CD4-positive, alpha-beta T cell treated with Interleukin-12 subunit alpha and Interleukin-12 subunit beta, for 1 hour (primary cell): ENCODE measurements at regions not wholly inside any gene's neighbourhood (a gene's known extent, or its start where the extent isn't known, plus 50 kb on each side); places are given as distances from the start of the nearest gene placed in this dataset.
"Not testable (repeated sequence)": the region's sequence is repeated elsewhere in the genome, so short reads cannot be mapped to it uniquely, and the experiment has no call there.

ENCODE experiments used
- DNase-seq: peaks from one replicate; pipeline ENCODE4 v3.0.0-alpha.2; 2020

DNA sequence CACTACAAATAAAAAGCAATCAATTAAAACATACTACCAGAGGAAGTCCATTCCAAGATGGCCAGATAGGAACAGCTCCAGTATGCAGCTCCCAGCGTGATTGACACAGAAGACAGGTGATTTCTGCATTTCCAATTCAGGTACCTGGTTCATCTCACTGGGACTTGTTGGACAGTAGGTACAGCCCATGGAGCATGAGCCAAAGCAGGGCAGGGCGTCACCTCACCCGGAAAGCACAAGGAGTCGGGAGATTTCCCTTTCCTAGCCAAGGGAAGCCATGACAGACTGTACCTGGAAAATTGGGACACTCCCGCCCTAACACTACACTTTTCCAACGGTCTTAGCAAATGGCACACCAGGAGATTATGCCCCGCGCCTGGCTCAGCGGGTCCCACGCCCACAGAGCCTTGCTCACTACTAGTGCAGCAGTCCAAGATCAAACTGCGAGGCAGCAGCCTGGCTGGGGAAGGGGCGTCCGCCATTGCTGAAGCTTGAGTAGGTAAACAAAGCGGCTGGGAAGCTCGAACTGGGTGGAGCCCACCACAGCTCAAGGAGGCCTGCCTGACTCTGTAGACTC lies 106.0 kb downstream of the BUD13 start:
- DNase-seq: not testable (repeated sequence)

DNA sequence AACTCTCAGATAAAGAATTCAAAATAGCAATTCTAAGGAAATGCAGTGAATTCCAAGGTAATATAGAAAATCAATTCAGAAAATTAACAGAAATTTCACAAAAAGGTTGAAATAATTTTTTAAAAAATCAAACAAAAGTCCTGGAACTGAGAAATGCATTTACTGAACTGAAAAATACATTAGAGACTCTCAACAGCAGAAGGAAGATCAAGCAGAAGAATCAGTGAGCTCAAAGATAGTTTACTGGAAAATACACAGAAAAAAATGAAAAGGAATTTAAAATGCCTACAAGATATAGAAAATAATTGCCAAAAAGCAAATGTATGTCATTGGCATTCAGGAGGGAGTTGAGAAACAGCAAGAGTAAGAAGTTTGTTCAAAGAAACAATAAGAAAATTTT lies 107.3 kb downstream of the BUD13 start:
- no peak for DNase-seq

DNA sequence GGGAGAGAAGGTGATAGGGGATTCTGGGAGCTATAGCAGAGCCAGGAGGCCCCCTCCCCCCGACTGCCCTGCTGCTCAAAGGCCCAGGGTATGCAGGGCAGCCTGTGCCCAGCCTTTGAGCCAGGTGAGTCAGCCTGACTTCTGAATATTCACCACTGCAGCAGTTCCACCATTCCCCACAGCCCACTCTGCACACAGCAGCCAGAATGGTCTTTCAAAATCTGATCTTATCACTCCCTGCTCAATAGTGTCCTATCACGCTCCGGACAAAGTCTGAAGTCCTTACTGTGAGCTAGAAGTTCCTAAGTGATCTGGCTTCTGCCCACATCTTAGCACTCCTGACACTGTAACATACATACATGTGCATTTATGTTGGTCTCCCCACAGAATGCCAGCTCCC lies 111.7 kb downstream of the BUD13 start:
- no peak for DNase-seq

DNA sequence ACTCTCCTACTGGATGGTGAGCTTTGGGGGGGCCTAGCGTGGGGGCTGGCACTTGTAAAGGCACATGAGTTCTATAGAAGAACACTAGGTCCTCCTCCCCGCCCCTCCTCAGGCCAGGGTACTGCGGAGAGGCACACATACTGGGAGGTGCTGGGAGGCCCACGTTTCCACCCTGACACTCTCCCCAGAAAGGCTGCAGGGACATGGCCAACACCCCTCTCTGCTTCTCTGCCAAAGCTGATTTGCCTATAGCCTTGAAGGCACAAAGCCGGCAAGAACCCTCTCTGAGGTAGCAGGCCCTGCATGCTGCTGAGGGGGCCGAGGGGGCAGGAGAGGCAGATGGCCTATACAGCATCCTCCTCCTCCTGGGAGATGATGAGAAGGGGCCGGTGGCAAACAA lies 112.8 kb downstream of the BUD13 start:
- no peak for DNase-seq

DNA sequence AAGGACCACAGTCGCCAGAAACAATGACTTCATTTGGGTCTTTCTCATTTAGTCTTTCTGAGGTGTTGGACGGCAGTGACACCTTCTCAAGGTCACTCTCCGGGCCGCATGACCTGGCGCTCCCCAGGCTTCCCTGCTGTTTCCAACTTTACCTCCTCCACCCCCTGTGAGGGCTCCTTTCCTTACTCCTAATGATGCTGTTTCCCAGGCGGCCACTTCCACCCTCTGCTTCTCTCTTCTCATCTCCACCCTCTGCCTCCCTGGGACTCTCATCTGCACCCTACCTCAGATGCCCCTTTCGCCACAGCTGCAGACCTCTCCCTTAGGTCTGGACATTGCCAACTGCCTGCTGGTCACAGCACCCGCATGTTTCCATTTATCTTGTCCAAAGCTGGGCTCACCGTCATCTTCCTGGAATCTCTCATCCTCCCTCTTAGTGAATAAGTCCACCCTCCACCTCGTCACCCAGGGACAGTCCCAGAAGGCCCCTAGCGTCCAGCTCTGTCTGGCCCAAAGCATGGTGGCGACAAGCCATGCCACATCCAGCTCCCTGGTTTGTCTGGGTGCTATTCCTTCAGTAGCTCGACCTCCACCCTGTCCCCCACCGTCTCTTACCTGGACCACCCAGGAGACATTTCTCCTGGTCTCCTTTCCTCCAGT lies 113.8 kb downstream of the BUD13 start:
- no peak for DNase-seq

DNA sequence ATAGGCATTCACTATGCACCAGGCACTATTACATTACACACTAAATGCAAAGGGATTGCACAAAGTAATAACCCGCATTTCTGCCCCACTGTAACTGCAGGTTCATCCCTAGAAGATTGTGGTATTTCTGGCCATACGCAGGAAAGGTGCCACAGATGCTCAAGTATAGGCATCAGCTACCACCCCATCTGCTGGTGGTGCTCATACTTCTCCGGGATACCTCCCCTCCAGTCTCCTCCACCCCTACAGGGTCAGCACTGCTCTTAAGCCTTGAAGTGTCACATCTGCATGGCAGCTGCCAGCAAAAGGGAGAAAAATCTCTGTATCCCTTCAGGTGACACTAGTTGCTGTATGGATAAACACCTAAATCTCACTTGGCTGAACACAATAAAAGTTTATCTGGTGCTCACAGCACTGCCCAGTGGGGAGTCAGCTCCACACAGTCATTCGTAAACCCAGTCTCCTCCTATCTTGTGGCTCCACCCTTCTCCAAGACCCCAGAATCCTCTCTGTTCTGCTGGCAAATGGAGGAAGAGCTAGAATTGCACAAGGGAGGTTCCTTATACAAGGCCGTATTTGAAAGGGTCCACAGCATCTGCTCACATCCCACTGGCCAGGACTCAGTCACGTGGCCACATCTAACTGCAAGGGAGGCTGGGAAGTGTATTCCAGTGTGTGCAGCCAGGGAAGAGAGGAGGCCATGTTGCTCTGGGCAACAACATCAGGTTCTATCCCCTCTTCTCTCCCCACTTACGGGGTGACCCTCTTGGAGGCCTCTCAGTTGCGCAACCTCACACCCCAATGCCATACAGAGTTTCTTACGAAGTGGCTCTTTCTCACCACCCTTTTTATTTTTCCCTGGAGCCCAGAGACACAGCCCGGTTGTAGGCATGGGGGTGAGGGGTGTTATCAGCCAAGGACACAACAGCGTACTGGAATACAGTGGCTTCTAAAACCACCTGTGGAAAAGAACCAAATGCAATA lies 114.7 kb downstream of the BUD13 start:
- no peak for DNase-seq

DNA sequence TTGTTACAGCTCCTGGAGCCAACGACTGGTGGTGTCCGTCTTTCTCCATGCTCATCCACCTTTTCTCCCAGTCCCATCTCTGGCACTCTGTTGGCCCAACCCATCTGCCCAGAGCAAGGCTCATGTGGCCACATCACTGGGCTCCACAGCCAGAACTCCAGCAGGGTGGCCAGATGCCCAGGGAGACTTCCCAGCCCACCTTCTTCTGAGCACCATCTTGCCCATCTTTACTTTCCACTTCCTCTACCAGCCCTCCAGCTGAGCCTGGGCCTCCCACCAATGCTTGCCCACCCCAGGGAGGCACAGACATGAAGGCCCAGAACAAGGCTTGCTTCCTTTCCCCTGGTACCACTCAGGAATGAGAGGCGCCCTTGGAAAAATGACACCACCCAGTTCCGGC lies 116.8 kb downstream of the BUD13 start:
- DNase-seq: no peak

DNA sequence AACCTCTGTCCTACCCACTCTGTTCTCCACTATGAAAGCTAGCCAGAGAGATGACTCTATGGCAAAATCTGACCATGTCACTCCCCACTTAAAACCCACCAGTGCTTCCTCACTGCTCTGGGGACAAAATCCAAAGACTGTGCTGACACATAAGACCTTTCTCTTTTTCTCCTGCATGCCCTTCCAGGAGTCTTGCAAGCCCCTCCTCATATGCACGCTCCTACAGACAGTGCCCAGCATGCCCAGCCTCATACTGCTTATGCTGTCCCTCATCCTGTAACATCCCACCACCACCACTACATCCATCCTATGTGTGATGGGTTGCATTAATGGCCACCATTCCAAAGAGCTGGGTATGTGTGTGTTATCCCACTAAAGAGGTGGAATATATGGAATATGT lies 118.3 kb downstream of the BUD13 start:
- no peak for DNase-seq

DNA sequence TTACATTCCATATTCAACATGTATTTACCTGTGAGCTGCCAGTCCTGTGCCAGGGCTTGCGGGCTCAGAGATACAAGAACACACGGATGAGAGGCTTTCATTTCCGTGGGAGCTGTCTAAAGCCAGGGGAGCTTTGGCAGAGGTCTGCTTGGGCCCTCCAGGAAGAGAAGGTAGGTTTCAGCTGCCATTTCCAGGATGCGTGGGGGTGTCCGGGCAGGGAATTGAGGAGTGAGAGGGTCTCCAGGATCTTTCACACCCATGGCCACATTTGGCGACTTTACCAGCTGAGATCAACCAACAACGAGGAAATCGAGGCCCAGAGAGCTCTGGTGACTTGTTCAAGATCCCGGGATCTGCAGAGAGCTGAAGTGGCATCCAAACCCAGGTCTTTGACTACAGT lies 119.6 kb downstream of the BUD13 start:
- DNase-seq: no peak

DNA sequence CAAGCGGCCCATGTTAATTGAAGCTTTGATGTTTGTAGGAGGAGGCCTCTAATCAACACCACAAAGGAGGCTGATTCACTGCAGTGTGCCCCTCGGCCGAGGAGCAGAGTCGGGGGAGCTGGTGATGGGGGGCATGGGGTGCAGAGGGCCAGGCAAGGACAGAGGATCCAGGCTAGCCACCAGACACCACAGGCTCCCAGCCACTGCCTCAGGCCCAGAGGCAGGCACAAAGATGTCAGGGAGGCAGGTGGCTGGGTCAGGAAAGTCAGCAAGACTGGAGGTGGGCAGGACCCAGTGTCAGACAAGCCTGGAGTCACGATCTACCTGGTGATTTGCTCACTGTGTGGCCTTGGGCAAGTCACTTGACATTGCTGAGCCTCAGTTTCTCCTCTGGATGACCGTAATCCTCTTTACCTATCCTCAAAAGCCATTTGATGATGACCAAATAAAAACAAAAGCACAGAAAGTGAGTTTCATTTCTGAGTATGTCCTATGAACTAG lies 121.0 kb downstream of the BUD13 start:
- DNase-seq: no peak

DNA sequence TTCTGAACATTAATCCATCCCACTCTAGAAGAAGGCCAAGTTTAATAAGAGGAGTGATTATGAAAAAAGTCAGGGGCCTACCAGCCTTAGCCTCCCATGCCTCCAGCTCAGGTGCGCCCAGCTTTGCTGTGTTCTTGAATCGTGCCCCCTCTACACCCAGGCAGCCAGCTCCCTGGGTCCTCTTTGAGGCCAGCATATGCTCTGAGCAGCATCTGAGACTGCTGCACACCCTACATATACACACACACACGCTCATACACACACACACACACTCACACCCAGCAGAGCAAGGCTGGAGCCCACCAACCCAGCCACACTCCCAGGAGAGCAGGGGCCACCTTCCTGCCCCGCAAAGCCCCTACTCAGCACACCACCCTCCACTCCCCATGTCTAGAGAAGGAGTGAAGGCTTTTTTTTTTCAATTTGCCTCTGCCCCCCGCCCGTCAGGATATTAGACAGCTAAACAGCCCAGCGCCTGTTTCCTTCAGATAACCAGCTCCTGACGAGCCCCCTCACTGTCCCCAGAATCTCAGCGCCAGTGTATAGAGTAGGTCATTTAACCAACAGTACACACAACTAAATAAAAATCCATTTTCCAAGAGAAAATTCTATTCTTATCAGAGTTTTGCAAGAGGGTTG lies 121.6 kb downstream of the BUD13 start:
- no peak for DNase-seq

DNA sequence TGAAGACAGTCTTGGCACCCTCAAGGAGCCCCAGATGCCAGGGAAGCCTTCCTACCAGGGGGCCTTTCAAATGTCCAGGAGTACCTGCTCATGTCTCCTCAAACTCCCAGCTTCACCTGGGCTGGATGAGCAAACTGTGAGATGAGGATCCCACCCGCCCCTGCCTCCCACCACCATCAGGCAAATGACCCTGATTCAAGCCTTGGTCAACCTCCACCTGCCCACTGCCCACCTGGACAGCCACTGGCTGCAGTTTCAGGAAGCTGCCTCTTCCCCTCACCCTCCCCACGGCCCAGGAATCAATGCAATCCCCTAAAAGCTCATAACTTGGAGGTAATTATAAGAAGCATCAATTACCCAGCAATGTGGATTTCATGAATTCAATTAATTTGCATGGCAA lies 122.7 kb downstream of the BUD13 start:
- DNase-seq: no peak

DNA sequence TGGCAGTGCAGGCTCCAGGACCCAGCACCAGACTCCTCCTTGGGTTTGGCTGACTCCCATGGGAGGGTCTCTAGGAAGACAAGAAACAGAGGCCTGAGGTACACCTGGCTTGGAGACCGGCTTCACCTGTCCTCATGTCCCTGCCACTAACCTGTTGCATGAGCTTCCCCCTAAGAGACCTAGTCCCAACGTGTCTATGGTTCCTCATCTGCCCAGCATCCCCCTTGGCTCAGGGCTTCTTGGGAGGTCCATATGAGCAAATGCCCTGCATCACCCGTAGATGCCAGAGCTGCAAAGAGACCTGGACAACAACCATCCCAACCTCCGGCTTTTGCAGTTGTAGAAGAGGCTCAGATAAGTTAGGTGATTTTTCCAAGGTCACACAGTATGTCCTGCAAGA lies 123.5 kb downstream of the BUD13 start:
- no peak for DNase-seq

DNA sequence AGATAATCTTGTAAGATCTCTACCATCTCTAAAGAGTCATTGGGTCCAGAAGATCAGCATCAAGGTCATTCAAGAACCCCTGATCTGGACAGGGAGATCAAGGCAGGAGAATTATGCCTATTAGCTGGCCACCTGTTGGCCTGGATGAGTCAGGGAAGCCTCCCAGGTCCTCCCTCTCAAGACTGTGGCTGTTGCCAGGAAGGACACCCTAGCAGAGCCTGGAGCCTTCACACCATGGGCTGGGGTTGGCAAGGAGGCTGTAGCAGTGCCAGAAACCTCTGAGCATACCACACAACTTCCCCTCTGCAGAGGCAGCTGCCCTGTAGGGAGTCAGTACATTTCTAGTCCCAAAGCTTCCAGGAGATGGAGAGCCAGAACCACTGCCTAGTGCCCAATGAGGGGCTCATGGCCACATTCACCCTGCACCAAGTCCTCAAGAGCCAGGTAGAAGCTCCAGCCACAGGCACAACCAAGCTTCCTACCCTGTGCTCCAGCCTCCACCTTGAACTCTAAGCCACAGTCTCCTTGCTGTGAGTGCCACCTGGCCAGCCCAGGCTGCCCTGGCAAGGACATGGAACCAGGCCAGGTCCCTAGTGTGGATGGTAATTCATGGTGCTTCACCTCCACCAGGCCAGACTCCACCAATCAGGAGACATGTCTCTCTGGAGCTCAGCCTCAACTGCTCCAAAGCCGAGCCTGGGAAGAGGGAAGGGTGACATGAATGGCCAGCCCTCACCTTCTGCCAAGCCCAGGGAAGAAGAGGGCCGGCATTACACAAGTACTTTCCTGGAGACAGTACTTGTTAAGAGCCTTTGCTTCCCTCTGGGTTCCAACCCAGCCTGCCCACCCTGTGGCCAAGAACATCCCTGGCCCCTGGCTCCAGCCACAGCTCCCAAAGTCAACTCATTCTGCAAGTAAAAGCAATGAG lies 124.3 kb downstream of the BUD13 start:
- DNase-seq: no peak

DNA sequence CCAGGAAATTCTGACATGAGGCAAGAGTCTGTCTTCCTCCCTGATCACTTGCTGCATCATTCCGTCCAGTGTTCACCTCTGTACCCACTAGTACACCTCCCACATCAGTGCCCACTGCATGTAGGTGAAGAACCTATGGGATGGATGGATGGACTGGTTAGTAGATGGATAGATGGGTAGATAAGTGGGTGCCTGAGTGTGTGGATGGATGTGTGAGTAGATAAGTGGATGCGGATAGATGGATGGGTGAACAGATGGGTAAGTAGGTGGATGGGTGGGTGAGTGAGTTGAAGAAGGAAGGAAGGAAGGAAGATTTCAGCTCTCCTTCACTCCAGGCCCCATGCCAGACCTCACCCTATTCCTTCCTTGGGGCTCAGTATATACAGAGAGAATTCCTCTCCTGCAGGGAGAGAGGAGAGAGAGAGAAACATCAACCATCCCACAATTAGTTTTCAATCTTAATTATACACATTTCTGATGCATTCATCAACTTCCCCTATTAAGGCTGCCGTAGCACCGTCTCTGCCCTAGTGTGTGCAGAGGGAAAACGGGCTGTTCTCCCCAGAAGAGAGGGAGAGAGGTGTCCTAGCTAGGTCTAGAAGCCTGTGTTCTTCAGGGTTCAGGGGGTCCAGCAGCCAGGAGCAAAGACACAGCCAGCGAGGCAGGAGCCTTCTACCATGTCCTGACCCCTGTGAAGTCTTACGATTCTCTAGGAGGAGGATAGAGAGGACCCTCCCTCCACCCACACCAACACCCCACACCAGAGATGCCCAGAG lies 125.3 kb downstream of the BUD13 start:
- no peak for DNase-seq

DNA sequence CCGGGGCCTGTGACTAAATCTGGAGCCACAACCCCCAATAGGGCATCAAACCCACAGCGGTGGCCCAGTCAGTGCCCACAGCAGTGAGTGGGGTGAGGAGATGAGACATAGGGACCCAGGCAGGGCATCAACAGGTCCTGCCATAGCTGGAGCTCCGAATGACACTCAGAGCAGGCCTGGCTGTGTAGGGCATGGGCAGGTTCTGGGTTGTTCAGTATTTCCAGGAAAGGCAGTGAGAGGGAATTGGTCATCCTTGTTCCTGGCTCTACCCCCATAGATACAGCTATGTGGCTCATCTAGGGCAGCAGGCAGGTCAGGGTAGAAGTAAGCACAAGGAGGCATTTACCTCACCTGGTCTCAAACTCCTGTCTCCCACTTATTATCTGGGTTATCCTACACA lies 126.6 kb downstream of the BUD13 start:
- DNase-seq: no peak

DNA sequence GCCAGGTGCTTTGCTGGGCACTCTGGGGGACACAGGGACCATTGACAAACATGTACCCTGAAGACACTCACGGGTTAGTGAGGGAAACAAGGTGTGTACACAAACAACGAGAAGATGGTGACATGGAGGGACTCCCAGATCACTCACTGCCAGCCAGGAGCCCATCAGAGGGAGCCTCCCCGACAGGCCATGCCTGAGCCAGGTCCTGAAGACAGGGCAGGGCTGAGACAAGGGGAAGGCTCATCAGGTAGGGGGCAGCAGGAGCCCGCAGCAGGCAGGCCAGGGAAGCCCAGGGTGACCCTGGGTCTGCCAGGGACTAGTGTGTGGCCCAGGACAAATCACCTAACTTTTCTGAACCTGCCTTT lies 127.9 kb downstream of the BUD13 start:
- no peak for DNase-seq

DNA sequence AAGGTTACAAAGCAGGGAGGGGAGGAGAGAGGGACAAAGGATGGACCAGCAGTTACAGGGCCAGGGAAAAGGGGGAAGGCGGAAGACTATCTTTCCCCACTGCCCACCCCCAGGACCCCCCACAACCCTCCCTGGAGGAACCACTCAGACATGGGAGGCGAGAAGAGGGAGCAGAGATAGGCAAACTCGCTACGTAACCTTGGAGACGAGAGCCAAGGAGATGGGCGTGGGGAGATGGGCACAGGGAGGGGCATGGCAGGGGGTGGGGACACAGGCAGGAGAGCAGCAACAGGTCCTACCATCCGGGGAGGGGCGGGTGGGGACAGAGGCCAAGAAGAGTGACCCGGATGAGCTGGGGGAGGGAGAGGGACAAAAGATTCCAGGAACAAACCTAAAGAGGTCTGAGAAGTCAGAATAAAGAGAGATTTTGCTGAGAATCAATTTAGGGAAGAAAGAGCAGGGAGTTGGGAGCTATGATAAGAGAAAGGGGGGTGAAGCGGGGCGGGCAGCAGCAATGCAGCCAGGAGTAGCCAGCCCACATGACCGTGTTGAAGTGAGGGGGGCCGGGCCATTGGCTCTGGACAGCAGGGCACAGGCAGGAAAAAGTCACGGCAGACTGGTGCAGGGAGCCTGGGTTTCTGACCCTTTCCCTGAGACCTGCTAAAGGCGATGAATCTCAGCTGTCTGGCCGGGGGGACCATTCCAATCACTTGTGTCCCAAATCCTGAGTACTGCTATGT lies 128.4 kb downstream of the BUD13 start:
- DNase-seq: no peak

DNA sequence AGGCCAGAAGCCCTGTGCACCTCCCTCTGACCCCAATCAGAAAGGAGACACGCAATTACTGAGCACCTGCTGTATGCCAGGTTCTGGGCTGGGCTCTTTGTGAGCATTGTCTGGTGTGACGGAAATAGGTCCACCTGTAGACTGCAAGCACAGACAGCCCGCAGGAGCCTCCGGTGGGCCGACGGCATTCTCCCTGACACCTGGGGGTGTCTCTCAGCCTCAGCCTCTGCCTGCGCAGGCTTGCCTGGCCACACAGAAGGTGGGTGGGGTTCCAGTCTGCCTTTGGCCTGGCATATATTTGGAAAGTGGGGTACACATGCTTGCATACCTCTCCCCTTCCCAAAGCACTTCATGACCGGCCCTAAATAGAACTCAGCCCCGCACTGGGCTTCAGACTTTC lies 129.3 kb downstream of the BUD13 start:
- no peak for DNase-seq

DNA sequence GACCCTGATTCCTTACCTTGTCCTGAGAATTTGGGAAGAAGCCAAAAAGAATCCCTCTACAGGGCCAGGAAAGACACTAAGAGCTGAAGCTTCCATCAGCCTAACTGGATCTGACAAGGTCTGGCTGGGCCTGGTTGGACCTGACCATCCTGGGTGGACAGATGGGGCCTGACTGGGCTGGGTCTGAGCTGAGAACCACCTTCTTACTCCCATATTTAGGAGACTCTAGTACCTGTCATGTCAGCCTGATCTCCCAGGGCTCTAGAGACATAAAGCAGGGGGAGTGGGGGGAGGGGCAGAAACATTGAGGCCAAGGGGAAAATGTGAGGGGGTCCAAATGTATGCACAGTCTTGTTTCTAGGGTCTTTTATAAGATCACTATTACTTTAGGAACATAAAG lies 129.9 kb downstream of the BUD13 start:
- no peak for DNase-seq

DNA sequence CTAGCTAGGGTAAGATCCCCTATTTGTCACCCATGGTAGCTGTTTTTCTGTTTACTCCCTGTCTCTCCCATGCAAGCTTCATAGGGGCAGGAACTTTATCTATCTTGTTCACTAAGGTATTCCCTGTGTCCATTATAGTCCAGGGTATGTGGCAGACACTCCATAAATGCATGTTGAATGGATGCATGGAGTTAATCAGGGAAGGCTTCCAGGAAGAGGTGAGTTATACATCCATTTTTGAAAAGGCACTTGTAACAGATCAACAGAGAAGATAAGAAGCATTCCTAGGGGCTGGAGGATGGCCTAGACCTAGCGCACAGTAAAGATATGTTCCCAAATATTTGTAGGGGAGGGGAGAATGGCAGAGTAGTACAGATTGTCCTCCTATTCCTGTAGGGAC lies 130.3 kb downstream of the BUD13 start:
- DNase-seq: no peak
